NCI-H1092 treated with DMSO at 0.1 percent for 48 hours (cell line): ENCODE measurements at regions not wholly inside any gene's neighbourhood (a gene's known extent, or its start where the extent isn't known, plus 50 kb on each side); places are given as distances from the start of the nearest gene placed in this dataset.

Experiments
- DNase-seq: peaks from one replicate; lab custom pipeline; 2025; lab: John Stamatoyannopoulos, UW

DNA sequence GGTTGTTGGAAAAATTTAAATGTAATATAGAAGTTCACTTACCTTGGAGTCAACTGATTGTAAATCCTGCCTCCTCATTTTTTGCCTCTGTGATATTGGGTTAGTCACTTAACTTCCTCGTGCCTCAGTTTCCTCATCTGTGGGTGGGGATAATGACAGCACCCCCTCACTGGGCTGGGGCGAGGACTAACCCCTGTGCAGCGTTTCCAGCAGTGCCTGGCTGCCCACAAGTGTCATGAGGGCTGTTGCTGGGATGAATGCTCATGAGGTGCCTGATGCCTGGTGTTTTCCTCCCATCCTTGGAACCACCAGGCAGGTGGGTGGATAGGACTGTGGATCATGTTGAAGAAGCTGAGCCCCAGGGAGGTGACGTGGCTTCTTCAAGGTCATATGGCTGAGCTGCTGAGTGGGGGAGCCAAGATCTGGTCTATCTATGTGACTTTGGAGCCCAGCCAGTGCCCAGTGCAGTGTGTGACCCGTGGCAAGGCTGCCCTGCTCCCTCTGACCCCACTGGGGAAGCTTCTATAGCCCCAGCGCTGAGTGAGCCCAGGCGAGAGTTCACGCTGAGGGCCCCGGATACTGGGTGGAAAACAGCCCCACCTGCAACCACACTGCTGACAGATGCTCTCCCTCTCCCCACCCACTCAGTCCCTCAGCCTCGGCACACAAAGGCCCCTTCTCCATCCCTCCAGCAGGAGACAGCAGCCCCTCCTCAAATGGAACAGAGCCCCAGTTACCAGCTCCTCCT, 446.0 kb downstream of the PTPRU start:
- DNase-seq = no peak

DNA sequence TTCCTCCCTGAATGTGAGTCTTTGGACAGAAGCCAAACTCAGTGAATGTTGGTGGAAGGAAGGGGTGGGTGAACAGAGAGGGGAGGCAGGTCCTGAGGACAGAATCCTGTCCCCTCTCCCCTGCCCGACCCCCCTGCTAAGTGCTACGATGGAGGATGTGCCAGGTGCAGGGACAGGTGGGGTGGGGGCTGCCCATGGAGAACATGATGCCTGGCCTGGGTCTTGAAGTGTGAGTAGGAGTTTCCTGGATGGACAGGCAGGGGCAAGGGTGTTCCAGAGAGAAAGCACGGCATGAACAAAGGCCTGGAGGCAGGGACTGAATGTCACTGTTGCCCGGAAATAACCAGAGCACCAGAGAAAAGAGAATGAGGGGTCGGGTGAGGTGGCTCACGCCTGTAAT, 445.1 kb downstream of the PTPRU start:
- DNase-seq = peak; percentile 11

DNA sequence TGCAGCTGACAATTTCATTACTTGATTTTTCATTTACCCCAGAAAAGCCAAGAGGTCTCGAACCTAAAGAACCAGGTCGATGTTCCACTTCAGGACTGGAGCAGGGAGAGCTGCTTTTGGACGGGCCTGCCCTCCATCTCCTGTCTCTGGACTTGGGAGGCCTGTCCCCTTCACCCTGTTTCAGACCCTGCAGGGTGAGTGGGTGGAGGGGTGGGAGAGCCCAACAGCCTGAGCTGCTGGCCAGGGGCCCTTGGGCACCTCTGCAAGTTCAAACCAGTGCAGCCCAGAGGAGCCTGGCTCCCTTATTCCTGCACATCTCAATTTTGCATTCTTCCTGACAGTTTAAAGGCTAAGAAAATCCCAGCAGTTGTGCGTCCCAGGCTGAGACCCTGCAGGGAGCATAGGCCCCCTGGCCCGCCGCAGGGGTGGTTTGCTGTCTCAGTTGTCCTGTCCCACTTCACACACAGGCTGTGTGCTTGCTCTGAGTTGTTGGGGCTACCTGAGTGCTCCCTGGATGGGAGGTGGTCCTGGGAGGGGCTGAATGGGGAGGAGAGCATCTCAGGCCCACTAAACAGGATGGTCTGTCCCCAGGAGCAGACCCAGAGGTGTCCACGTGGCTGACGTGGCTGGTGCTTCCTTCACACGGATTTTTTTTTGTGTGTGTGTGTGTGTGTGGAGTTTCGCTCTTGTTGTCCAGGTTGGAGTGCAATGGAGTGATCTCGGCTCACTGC, 443.7 kb downstream of the PTPRU start:
- no peak for DNase-seq

DNA sequence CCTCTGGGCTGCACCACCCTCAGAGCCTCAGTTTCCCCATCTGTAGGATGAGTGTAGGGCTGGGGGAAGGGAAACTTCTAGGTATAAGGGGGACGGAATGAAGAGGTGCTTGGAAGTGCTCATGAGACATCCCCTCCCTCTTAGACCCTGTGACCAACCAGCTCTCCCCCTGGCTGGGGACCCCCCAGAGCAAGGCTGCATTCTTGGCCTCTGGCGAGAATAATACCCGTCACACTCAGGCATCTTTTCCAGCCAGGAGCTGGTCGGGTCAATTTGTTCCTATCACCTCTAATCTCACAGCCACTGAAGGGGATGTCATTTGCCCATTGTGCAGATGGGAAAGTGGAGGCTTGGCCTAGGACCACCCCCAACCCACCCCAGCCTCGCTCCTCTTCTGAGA, 443.0 kb downstream of the PTPRU start:
- DNase-seq = no peak

DNA sequence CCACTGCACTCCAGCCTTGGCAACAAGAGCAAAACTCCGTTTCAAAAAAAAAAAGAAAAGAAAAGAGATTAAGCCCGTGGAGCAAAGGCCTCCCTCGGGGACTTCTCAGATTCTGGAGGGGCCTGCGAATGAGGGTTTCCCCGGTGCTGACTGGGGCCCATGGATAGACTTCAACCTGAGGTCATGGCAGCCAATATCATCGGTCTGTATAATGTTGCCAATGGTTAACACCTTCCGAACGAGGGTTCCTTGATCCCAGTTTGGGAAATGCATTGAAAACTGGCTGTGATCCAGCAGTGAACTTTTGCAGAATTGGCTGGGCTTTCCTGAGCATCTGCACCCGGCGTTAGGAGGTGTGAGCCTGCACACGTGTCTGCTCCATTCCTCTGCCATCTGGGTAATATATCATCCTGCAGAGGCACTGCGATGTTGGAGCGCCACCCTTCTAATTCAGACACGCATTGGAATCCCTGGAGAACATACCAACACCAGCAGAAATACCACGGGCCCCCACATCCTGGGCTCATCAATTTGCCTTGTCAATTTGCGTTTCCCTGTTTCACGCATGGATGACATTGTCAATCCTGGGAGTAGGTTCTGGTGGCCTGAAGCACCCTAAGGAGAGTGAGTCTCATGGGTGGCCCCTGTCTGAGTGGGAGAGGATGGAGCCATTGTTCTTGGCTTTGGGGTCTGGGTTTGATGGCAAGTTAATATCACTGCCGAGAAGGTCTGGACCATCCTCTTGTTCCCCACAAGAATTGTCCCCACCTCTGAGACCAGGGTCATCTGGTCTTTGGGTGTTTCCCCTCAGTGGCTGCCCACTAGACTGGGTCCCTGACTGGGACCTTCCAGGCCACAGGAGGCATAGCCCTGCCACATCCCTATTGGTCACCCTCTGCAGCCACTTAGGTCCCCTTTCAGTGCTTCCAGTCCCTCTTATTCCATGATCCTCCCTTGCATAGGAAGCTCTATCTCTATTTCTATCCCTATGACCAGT, 441.0 kb downstream of the PTPRU start:
- no peak for DNase-seq

DNA sequence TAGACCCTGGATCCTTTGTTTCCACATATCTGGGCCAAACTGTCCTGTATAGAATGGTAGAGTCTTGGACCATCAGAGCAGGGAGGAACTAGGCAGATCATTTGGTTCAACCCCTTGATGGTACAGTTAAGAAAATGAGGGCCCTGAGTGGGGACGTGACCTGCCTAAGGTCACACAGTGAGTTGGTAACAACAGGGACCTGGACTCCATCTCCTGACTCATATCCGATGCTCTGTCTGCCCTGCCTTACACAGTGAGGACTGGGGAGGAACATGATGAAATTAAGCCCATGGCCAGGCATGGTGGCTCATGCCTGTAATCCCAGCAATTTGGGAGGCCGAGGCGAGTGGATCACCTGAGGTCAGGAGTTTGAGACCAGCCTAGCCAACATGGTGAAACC, 440.2 kb downstream of the PTPRU start:
- DNase-seq = no peak

DNA sequence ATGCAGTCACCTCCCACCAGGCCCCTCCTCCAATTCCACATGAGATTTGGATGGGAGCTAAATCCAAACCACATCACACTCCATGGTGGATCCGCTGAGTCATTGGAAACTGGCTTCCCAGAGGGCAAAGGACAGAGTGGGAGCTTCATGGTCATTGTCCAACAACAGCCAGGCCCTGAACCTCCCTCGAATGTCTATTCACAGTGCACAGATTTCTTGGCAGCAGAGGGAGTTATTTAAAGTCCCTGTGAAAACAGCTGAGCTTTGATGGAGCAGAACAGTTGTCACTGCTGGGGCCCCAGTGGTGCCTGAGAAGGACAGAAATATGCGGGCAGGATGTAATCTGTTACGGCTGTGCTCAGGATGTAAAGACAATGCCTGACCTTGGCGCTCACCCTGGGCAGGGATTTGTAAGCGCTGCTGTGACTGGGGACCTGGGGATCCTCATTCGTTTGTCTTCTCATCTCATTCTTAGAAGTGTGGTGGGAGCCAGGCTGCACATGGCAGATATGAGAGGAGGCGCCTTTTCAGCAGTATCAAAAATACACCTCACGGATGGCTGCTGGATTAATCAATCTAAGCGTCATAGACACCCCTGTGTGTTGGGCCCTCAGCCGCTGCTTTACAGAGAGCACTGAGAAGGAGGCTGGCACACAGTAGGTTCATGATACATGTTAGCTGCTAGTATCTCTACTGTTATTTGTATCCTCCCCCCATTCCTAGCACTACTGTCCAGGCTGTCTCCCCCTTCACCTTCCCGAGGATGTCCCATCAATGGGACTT, 439.4 kb downstream of the PTPRU start:
- DNase-seq = no peak

DNA sequence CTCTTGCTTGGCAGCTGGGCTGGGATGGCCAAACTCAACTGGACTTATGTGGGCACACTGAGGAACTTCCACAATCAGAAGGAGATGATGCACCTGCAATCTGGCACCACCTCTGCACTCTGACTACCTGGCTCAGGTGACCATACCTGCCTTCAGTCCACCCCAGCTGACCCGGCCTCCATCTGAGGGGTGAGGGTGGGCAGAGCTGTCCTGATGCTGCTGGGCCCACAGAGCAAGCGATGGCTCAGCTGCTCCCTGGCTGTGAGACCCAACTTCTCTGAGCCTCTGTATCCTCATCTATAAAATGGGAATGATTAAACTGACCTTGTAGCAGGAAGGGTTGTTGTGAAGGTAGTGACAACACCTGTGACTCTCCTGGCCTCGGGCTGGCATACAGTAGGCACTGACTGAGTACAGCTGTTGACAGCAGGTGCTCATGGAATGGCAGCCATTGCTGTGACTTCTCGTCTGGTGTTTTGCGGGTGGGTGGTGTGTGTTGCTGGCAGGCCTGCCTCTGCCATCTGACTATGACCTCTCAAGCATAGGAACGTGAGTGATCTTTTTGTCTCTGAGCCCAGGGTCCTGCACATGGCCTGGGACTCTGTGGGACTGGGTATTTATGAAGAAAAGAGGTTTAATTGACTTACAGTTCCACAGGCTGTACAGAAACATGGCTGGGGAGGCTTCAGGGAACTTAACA, 438.5 kb downstream of the PTPRU start:
- no peak for DNase-seq

DNA sequence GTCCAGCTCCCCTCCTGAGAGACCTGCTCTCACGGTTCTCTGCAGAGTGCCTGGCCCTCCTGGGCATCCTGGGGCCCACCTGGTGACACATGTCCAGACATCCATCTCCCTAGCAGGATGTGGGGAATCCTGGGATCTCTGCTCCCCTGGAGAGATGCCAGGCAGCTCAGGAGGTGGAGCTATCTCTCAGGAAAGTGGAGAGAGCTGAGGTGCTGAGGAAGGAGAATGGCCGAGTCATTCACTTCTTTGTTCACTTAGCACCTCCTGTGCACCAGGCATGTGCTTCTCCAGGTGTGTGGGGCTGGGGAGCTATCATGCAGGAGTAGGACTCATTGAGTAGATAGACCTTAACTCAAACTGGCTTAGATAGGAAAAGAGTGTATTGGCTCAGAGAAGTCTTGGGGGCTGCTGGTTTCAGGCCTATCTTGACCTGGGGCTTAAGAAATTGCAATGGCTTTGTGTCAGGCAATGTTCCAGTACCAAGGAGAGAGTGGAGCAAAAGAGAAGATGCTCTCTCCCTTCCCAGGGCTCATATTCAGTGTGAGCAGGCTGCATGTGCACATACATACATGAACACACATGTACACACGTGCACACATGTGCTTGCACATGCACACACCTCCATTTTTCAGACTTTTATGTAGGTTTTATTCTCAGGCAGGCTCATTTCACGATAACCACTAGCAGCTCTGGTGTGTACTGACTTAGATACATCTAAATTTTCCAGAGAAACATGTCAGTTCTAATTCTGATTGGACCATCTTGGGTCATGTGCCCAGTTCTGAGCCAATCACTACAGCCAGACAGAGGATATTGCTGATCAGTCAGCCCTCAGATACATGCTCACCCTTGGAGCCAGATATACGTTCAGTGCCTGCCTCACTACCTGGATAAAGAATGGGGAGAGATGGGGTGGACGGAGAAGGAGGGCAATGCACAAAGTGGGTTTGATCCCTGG, 437.6 kb downstream of the PTPRU start:
- DNase-seq = no peak

DNA sequence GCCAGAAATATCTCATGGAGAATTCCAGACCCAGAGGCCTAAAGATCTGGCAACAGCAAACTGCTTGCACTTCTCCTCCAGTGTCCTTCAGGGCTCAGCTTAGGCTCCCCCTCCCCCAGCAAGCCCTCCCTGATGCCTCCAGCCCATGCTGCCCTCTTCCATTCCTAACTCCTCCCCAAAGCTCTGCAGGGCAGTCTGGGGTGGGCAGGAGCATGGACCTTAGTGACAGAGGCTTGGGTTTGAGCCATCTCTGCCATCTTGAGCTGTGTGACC, 436.8 kb downstream of the PTPRU start:
- DNase-seq = no peak

DNA sequence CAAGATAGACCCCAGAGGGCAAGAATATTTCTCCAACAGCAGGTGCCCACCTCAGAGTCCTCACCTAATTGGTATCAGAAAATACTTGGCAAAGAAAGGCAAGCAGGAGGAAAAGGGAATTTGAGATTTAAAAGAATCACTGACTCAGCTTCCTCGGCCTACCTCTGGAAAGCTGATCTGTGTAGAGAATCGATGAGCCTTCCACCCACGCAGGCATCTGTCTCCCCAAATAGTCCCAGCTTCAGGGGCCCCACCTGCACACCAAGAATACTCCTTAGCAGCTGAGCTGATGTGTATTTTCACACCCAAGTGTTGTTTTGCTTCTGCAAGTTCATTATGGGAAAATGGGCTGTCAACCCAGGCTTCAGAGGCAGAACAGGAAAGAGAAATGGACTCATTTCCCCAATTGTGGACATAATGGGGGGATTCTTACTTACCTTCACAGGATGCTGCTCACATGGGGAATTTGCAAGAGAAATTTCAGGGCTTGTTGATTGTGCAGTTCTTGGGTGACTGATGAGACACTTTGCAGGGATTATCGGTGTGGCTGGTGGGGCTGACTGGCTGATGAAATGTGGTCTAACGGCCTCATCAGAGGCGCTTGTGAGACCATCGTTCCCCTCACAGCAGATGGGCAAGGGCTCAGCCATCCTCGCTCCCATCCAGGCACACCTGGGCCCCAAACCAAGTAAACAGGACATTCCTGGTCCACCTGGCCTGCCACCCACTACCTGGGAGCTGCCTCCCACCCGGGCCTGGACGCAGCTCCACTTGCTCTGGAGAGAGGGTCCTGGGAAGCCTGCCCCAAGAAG, 436.3 kb downstream of the PTPRU start:
- no peak for DNase-seq

DNA sequence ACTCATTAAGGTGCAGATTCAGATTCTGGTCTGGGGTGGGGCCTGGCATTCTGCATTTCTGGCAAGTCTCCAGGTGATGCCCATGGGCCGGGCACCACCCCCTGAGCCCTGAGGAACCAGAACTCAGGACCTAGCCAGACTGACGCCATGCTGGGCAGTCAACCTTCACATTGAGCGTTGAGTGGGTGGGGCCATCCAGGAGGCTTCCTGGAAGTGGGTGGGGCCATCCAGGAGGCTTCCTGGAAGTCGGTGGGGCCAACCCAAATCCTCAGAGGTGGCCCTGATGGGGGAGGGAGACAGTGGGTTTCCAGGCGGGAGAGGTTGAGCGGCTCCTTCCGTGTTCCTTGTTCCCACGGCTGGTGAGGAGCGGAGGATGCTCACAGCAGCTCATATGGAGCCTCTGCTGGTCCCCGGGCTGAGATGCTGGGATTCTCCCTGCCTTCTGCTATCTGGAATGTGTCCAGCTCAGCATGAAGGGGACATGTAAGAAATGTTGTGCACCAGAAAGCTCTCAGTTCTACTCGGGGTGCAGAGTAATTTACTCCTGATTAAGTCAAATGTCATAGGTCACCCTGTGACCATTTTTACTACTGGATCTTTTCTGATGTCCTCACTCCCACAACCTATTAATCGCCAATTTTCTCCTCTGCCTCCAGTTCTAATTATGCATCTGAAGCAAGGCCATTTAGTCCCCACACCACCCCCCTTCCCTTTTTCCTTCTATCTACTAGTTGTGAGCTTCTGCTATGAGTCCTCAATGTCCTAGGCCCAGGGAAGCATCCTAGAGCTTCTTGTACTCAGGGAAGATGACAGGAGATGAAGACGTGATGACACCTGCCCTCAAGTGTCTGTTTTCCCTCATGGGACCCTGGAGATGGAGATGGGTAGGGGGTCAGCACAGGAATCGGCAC, 435.4 kb downstream of the PTPRU start:
- no peak for DNase-seq

DNA sequence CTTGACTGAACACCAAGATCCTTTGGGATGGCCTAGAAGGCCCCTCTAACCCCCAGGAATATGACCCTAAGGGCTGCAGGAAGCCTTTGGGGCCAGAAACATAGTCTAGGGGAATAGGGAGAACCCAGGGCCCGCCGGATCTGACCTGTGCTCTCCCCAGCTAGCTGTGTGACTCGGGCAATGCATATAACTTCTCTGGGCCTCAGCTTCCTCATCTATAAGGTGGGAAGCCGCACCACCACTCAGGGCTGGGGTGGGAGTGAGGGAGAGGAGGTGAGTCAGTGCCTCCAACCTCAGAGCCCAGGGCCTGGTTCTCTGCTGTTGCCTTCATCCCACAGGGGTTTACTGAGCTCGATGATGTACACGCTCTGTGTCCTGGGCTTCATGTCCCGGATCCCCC, 434.4 kb downstream of the PTPRU start:
- DNase-seq = no peak

DNA sequence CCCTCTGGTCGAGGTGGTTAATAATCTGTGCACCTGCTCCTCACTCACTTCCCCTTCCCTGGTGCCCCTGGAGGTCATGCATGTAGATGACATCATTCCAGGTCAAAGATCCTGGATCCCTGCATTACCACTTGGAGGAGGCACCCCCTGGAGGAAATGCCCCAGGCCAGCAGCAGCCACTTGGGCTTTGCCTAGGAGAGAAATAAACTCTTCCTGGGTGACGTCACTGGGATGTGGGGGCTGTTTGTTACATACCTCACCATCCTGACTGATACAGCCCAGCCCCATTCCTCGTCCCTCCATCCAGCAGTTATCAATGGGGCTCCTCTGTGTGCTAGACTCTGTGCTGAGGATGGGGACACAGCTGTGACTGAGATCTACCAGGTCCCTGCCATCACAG, 433.6 kb downstream of the PTPRU start:
- DNase-seq = no peak

DNA sequence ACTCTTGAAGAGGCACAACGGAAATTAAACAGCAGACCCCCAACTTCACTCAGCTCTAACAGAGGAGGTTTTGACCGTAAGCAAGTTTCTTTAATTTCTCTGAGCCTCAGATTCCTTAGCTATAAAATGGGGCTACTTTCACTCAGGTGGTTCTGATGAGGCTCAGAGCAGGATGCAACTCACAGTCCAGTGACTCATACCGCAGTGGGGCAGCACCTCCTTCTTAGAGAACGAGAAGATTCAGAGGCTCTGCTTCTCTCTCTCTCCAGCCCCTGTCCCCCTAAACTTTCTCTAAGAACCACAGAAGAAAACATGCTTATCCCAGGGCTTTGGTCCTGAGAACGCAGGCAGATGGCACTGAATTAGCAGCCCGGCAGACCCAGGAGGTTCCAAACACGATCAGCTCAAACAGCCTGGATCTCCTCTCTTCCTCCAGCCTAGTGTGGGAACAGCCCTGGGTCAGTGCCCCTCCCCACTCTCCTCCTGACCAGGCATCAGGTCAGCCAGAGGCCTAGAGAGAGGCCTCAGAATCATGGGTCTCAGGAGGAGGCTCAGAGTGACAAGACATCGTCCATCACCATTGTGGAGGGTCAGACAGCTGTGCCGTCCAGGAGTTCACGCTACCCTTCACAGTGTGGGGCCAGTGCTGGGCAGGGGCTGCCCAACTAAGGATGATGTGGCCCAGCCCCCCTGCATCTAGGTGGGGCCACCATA, 433.0 kb downstream of the PTPRU start:
- no peak for DNase-seq

DNA sequence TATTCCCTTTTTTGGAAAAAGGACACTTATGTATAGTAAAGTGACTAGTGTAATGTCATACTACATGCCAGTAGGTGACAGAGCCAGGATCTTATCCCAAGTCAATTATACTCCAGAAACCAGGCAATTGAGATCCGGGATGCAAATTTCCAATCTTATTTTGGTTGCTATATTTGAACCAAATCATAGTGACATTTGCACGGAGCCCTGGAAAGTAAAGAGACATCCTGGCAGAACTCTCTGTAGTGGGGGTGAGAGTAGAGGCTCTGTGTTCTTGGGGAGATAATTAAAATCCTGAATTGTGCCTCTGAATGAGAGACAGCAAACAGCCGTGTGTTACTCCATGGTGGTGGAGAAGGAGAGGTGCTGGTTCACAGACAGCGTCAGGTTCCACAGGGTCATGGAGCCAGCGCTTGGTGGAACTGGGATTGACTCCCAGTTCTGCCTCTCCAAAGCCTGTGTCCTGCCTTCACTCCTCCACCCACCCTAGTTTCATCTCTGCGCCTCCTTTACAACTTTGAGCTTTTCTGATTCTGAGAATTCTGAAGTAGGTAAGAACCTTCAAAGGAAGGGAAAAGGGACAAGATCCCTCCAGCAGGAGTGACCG, 432.3 kb downstream of the PTPRU start:
- DNase-seq = no peak

DNA sequence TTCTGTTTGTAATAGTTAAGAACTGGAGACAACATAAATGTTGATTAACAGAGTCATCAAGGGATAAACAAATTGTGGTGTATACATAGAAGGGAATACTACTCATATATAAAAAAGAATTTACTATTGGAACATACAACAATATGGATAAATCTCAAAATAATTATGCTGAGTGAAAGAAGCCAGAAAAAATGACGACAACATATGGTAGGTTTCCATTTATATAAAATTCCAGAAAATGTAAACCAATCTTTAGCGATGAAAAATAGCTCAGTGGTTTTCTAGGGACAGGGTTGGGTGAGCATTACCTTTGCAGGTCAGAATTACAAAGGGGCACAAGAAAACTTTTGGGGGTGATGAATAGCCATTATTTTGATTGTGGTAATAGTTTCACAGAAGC, 431.6 kb downstream of the PTPRU start:
- DNase-seq = no peak
